ENCODE measurements at regions not wholly inside any gene's neighbourhood (a gene's known extent, or its start where the extent isn't known, plus 50 kb on each side); places are given as distances from the start of the nearest gene placed in this dataset.

GRCh38 chr14:41993687-41994086, 387.0 kb downstream of the LRFN5 start:
- TF ChIP-seq CTCF (conservative IDR thresholded peaks at IDR 0.05; ENCODE audit: low read depth, low read length) (no peak), EZH2 (IDR thresholded peaks at IDR 0.05; ENCODE audit: low read length, unreplicated experiment) (no peak)

Measured in PC-3 (cell line).